ENCODE measurements at regions not wholly inside any gene's neighbourhood (a gene's known extent, or its start where the extent isn't known, plus 50 kb on each side); places are given as distances from the start of the nearest gene placed in this dataset.

DNA sequence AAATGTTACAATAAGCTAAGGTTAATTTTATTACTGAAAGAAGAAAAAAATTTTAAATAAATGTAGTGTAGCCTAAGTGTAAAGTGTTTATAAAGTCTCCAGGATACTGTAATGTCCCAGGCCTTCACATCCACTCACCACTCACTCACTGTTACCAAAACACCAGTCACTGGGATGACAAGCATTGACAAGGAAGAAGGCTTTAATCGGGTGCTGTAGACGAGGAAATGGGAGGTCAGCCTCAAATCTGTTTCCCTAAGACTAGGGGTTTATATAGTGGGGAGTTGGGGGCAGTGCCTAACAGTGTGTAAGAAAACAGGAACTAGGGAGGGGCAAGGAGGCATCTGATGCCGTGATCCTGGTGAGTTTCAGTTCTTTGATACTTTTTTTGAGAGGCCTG is 69.4 kb downstream of the CHRM3 start:
- Histone ChIP-seq H3K18ac (ENCODE audit: low read depth, low read length) (no peak overlapping the region), H2BK15ac (ENCODE audit: low read depth, low read length) (no peak overlapping the region), H3K4me1 (ENCODE audit: control insufficient read depth, insufficient read depth, low read length) (no peaks in the 10 kb centered on the region), H4K91ac (ENCODE audit: insufficient read depth, low read depth, low read length) (no peak overlapping the region), H3K27ac (ENCODE audit: insufficient read depth, low read length) (no peak overlapping the region), H4K20me1 (ENCODE audit: insufficient read depth, low read length) (no peaks in the 10 kb centered on the region), H2BK120ac (ENCODE audit: low read depth, low read length) (no peak overlapping the region), H3K56ac (ENCODE audit: extremely low read depth, insufficient read depth, low read length) (no peak overlapping the region), H2BK5ac (ENCODE audit: low read depth, low read length, poor library complexity, severe bottlenecking) (no peak overlapping the region), H4K5ac (ENCODE audit: low read depth, low read length) (no peak overlapping the region), H3K23ac (ENCODE audit: low read depth, low read length) (no peak overlapping the region), H2AK9ac (replicated peaks; ENCODE audit: low read depth, low read length, poor library complexity) (no peak overlapping the region), H3K4me3 (ENCODE audit: insufficient read depth, low read depth, low read length) (no peak overlapping the region), H2BK20ac (ENCODE audit: low read depth, low read length) (no peak overlapping the region), H3K9me3 (ENCODE audit: control insufficient read depth, insufficient read depth, low read length) (peaks cover 22% of the 10 kb centered on the region), H3K14ac (replicated peaks; ENCODE audit: low read depth, low read length) (no peak overlapping the region), H2AK5ac (ENCODE audit: low read depth, low read length) (no peak overlapping the region), H3K36me3 (ENCODE audit: control insufficient read depth, insufficient read depth, low read length) (no peaks in the 10 kb centered on the region), H3K79me1 (ENCODE audit: low read depth in 1 of 2, low read length in 2 of 2) (no peaks in the 10 kb centered on the region), H4K8ac (ENCODE audit: low read depth in 2 of 2, low read length in 2 of 2) (no peak overlapping the region), H3K9ac (ENCODE audit: low read depth, low read length) (no peak overlapping the region), H3K4ac (ENCODE audit: low read depth, low read length) (no peak overlapping the region), H3K9me1 (ENCODE audit: insufficient read depth, low read length) (no peaks in the 10 kb centered on the region), H3K4me2 (ENCODE audit: low read depth, low read length) (no peak overlapping the region), H3K27me3 (ENCODE audit: control insufficient read depth, insufficient read depth, low read length) (no peaks in the 10 kb centered on the region), H2AFZ (replicated peaks; ENCODE audit: low read length, poor library complexity) (no peak overlapping the region)
- ChIA-PET POLR2A (ENCODE audit: unreplicated experiment) (no interaction called here), CTCF (no interaction called here)
- in situ Hi-C loops (cut with MboI; ENCODE audit: low sequenced_read_pairs) (no loop called here), dilution Hi-C loops (cut with HindIII; ENCODE audit: low sequenced_read_pairs, unreplicated experiment) (no loop called here), intact Hi-C loops (cut with micrococcal nuclease) (no loop called here)
- no peak for DNase-seq
- 33% methylated on average over 1 of the region's 3 CpGs; no CpG with 5 or more reads in 1 of the 2 experiments for WGBS, 2 experiments (ENCODE audit: extremely low coverage in 2 of 2, insufficient read length in 1 of 2)
- TF ChIP-seq, protein P1, sequence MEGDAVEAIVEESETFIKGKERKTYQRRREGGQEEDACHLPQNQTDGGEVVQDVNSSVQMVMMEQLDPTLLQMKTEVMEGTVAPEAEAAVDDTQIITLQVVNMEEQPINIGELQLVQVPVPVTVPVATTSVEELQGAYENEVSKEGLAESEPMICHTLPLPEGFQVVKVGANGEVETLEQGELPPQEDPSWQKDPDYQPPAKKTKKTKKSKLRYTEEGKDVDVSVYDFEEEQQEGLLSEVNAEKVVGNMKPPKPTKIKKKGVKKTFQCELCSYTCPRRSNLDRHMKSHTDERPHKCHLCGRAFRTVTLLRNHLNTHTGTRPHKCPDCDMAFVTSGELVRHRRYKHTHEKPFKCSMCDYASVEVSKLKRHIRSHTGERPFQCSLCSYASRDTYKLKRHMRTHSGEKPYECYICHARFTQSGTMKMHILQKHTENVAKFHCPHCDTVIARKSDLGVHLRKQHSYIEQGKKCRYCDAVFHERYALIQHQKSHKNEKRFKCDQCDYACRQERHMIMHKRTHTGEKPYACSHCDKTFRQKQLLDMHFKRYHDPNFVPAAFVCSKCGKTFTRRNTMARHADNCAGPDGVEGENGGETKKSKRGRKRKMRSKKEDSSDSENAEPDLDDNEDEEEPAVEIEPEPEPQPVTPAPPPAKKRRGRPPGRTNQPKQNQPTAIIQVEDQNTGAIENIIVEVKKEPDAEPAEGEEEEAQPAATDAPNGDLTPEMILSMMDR (conservative IDR thresholded peaks at IDR 0.05; ENCODE audit: low read depth, low read length), result no peak
- TF ChIP-seq POLR2A (IDR thresholded peaks at IDR 0.05; ENCODE audit: low read depth, low read length), result no peak
- TF ChIP-seq SMC3 (IDR thresholded peaks at IDR 0.05; ENCODE audit: low read depth, low read length), result no peak
- no peak for TF ChIP-seq RCOR1 (IDR thresholded peaks at IDR 0.05; ENCODE audit: insufficient replicate concordance, low read length)
- TF ChIP-seq MAZ (IDR thresholded peaks at IDR 0.05; ENCODE audit: borderline replicate concordance, low read depth, low read length), result no peak
- no peak for TF ChIP-seq RAD21 (IDR thresholded peaks at IDR 0.05; ENCODE audit: low read length)
- TF ChIP-seq MXI1 (IDR thresholded peaks at IDR 0.05; ENCODE audit: borderline replicate concordance, low read depth, low read length), result no peak
- no peak for TF ChIP-seq CHD1 (IDR thresholded peaks at IDR 0.05; ENCODE audit: low read depth, low read length)
- no peak for TF ChIP-seq NFE2L2 (IDR thresholded peaks at IDR 0.05; ENCODE audit: low read depth, low read length)
- no peak for TF ChIP-seq RFX5 (IDR thresholded peaks at IDR 0.05; ENCODE audit: low read depth, low read length)
- TF ChIP-seq MAFK (IDR thresholded peaks at IDR 0.05; ENCODE audit: low read depth, low read length), result no peak
- TF ChIP-seq, protein P2, sequence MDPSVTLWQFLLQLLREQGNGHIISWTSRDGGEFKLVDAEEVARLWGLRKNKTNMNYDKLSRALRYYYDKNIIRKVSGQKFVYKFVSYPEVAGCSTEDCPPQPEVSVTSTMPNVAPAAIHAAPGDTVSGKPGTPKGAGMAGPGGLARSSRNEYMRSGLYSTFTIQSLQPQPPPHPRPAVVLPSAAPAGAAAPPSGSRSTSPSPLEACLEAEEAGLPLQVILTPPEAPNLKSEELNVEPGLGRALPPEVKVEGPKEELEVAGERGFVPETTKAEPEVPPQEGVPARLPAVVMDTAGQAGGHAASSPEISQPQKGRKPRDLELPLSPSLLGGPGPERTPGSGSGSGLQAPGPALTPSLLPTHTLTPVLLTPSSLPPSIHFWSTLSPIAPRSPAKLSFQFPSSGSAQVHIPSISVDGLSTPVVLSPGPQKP (IDR thresholded peaks at IDR 0.05; ENCODE audit: borderline replicate concordance, low read depth, low read length), result no peak
- no peak for TF ChIP-seq USF2 (IDR thresholded peaks at IDR 0.05; ENCODE audit: low read depth, low read length)
- TF ChIP-seq CEBPB (IDR thresholded peaks at IDR 0.05; ENCODE audit: low read depth, low read length), result no peak
- TF ChIP-seq FOS (IDR thresholded peaks at IDR 0.05; ENCODE audit: low read depth, low read length), result no peak
- TF ChIP-seq BHLHE40 (IDR thresholded peaks at IDR 0.05; ENCODE audit: low read depth, low read length), result no peak
- ATAC-seq (ENCODE audit: low read depth), result no peak
- no TSS peak for BruUV-seq (replicated peaks)

All from IMR-90 (cell line).